Upper lobe of left lung (tissue), 4 donors: ENCODE measurements at regions not wholly inside any gene's neighbourhood (a gene's known extent, or its start where the extent isn't known, plus 50 kb on each side); places are given as distances from the start of the nearest gene placed in this dataset.

ENCODE experiments used
- CTCF ChIP-seq, 6 experiments: fragments of 450-650 bp in 4 of 6; fragments of 200-600 bp in 2 of 6; sonication (generic) in 2 of 6; IDR thresholded peaks; one replicate each; pipeline ENCODE4 v1.5.1; 2016 to 2019; ENCODE audit warnings: antibody characterized with exemption in 6 of 6
- POLR2A ChIP-seq, 4 donors: fragments of 450-650 bp; IDR thresholded peaks; one replicate each; pipeline ENCODE4 v1.5.1; 2016 to 2017; ENCODE audit warnings: antibody characterized with exemption in 4 of 4, mild to moderate bottlenecking in 2 of 4
- POLR2AphosphoS5 ChIP-seq, 2 donors: sonication (generic); formaldehyde crosslinking; IDR thresholded peaks; one replicate each; pipeline ENCODE4 v1.5.1; 2017; ENCODE audit warnings: antibody characterized with exemption in 2 of 2

DNA sequence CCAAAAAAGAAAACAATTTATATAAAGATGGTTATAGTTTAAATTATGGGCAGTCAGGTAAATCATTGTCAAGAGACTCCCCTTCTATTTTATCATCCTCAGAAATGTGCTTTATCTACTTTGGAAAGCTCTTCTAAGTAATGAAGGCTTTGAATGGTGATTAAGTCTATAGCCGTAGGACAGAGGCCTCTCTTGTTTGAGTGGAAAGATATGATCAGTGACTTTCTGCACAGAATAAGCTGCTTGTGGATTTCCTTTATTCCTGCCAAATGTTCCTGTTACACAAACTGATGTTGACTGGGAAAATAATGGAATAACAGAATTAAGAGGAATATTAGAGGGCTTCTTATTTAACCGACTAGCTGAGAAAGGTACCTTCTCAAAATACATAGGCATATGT lies 174.6 kb upstream of the IVNS1ABP start:
- TF ChIP-seq CTCF (IDR thresholded peaks at IDR 0.05) (no peak), POLR2A (IDR thresholded peaks at IDR 0.05) (no peak), POLR2AphosphoS5 (IDR thresholded peaks at IDR 0.05) (no peak)
